ENCODE measurements at regions not wholly inside any gene's neighbourhood (a gene's known extent, or its start where the extent isn't known, plus 50 kb on each side); places are given as distances from the start of the nearest gene placed in this dataset.

DNA sequence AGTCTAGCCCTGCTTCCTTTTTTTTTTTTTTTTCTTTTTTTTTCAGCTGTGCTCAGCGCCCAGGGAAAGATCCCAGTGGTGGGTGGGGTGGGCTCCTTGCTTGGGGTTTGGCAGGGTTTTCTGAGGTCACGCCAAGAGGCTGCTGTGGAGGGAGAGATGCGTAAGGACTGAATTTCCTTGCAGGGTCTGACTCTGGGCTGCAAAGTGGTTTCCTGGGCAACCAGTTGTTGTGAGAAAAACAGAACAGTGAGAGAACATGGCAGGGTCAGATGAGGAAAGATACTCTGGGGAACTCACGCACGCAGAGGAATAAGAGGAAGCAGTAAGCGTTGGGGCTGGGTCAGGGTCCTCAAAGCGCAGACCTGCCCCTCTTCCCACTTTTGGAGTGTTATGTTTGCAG is 119.5 kb downstream of the IRF8 start:
- peak; percentile 70 to 71 for DNase-seq (ENCODE audit: low spot score in 2 of 2)
- Histone ChIP-seq H3K4me1 (peaks cover 8% of the 10 kb centered on the region), H3K27ac (no peak overlapping the region), H3K4me3 (no peak overlapping the region), H3K27me3 (peaks cover 15% of the 10 kb centered on the region), H3K36me3 (no peaks in the 10 kb centered on the region), H3K9me3 (peaks cover 11% of the 10 kb centered on the region)
- no peak for TF ChIP-seq POLR2AphosphoS5 (IDR thresholded peaks at IDR 0.05)
- TF ChIP-seq CTCF (IDR thresholded peaks at IDR 0.05) = no peak
- no peak for TF ChIP-seq EP300 (IDR thresholded peaks at IDR 0.05)
- TF ChIP-seq POLR2A (IDR thresholded peaks at IDR 0.05) = no peak
- 5% methylated on average over 7 of the region's 7 CpGs for WGBS

- Histone ChIP-seq H3K27ac (no peak overlapping the region), H3K27me3 (peaks cover 15% of the 10 kb centered on the region), H3K4me1 (peaks cover 8% of the 10 kb centered on the region), H3K4me3 (no peak overlapping the region), H3K36me3 (no peaks in the 10 kb centered on the region), H3K9me3 (peaks cover 15% of the 10 kb centered on the region)
- peak; percentile 43 to 44 for DNase-seq (ENCODE audit: low spot score in 2 of 2)
- TF ChIP-seq POLR2AphosphoS5 (IDR thresholded peaks at IDR 0.05) (no peak), EP300 (IDR thresholded peaks at IDR 0.05) (no peak), POLR2A (IDR thresholded peaks at IDR 0.05) (no peak), CTCF (IDR thresholded peaks at IDR 0.05) (no peak)
- WGBS = 60% methylated on average over 8 of the region's 8 CpGs
Observed at GRCh38 chr16:86018941-86019340, 120.0 kb downstream of the IRF8 start.

GRCh38 chr16:86019446-86020047 is 120.6 kb downstream of the IRF8 start:
- H3K4me1 ChIP-seq = peaks cover 8% of the 10 kb centered on the region
- peak; percentile 31 to 48 for DNase-seq (ENCODE audit: low spot score in 2 of 2)
- no peak overlapping the region for H3K27ac ChIP-seq
- peaks cover 17% of the 10 kb centered on the region for H3K9me3 ChIP-seq
- TF ChIP-seq CTCF (IDR thresholded peaks at IDR 0.05) = no peak
- WGBS = 79% methylated on average over 8 of the region's 14 CpGs
- H3K4me3 ChIP-seq = no peak overlapping the region
- H3K27me3 ChIP-seq = peaks cover 15% of the 10 kb centered on the region
- no peaks in the 10 kb centered on the region for H3K36me3 ChIP-seq

DNA sequence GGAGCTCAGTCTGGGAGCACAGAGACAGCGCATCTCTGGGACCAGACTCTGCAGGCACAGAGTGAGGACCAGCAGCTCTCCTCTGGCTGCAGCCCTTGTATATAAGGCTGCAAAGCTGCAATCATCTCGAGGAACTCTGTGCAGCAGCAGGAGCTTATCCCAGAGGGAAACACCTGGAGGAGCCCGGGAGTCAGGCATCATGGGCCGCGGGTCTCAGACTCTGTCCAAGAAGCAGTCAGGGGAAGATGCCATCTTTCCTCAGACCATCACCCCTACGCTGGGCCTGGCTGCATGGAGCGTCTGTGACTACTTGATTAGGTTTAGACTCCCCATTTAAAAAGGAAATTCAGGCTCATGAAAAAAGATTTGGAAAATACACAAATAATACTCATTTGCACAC is 122.0 kb downstream of the IRF8 start:
- WGBS = 84% methylated on average over 7 of the region's 7 CpGs
- H3K9me3 ChIP-seq = peaks cover 23% of the 10 kb centered on the region
- H3K36me3 ChIP-seq = no peaks in the 10 kb centered on the region
- no peak overlapping the region for H3K27ac ChIP-seq
- peaks cover 15% of the 10 kb centered on the region for H3K27me3 ChIP-seq
- TF ChIP-seq CTCF (IDR thresholded peaks at IDR 0.05) (no peak), POLR2AphosphoS5 (IDR thresholded peaks at IDR 0.05) (no peak), POLR2A (IDR thresholded peaks at IDR 0.05) (no peak), EP300 (IDR thresholded peaks at IDR 0.05) (no peak)
- no peak overlapping the region for H3K4me3 ChIP-seq
- DNase-seq (ENCODE audit: low spot score in 2 of 2) = peak; percentile 48 to 73
- peaks cover 8% of the 10 kb centered on the region for H3K4me1 ChIP-seq

GRCh38 chr16:86022381-86022960 is 123.5 kb downstream of the IRF8 start:
- TF ChIP-seq POLR2A (IDR thresholded peaks at IDR 0.05) = no peak
- TF ChIP-seq CTCF (IDR thresholded peaks at IDR 0.05) = no peak
- TF ChIP-seq EP300 (IDR thresholded peaks at IDR 0.05) = no peak
- TF ChIP-seq POLR2AphosphoS5 (IDR thresholded peaks at IDR 0.05) = no peak
- Histone ChIP-seq H3K36me3 (no peaks in the 10 kb centered on the region), H3K4me1 (peaks cover 5% of the 10 kb centered on the region), H3K4me3 (no peak overlapping the region), H3K27me3 (peaks cover 15% of the 10 kb centered on the region), H3K9me3 (peaks cover 23% of the 10 kb centered on the region), H3K27ac (no peak overlapping the region)
- DNase-seq (ENCODE audit: low spot score in 2 of 2) = peak; percentile 24 to 67
- WGBS = 32% methylated on average over 6 of the region's 7 CpGs
